NCI-H510A (cell line): ENCODE measurements at regions not wholly inside any gene's neighbourhood (a gene's known extent, or its start where the extent isn't known, plus 50 kb on each side); places are given as distances from the start of the nearest gene placed in this dataset.

Source experiments
- DNase-seq: peaks from one replicate; lab custom pipeline; 2025; lab: John Stamatoyannopoulos, UW

- DNase-seq, result no peak
Measured at GRCh38 chr13:58804832-58805231, 1173.3 kb downstream of the PCDH17 start.

- DNase-seq, result no peak
Measured at GRCh38 chr13:58806401-58806800, 1174.9 kb downstream of the PCDH17 start.

- no peak for DNase-seq
Measured at GRCh38 chr13:58823701-58824100, 1192.2 kb downstream of the PCDH17 start.

- DNase-seq, result no peak
Measured at GRCh38 chr13:58827904-58828303, 1196.4 kb downstream of the PCDH17 start.

GRCh38 chr13:58830841-58831240, 1199.3 kb downstream of the PCDH17 start:
- DNase-seq, result no peak

- DNase-seq, result no peak
Measured at GRCh38 chr13:58838615-58839014, 1207.1 kb downstream of the PCDH17 start.

GRCh38 chr13:58843071-58843470, 1211.5 kb downstream of the PCDH17 start:
- DNase-seq, result no peak

GRCh38 chr13:58843567-58843966, 1212.0 kb downstream of the PCDH17 start:
- no peak for DNase-seq

GRCh38 chr13:58850161-58850560, 1218.6 kb downstream of the PCDH17 start:
- no peak for DNase-seq

GRCh38 chr13:58852076-58852475, 1220.5 kb downstream of the PCDH17 start:
- no peak for DNase-seq

GRCh38 chr13:58855283-58855682, 1223.7 kb downstream of the PCDH17 start:
- DNase-seq, result no peak

- DNase-seq, result no peak
Measured at GRCh38 chr13:58858870-58859371, 1227.4 kb downstream of the PCDH17 start.

- DNase-seq, result no peak
Measured at GRCh38 chr13:58865286-58865685, 1233.7 kb downstream of the PCDH17 start.

GRCh38 chr13:58869566-58869965, 1238.0 kb downstream of the PCDH17 start:
- peak; percentile 19 for DNase-seq

- no peak for DNase-seq
Measured at GRCh38 chr13:58876473-58876872, 1244.9 kb downstream of the PCDH17 start.

GRCh38 chr13:58879114-58879513, 1247.6 kb downstream of the PCDH17 start:
- DNase-seq, result no peak

GRCh38 chr13:58882516-58882915, 1251.0 kb downstream of the PCDH17 start:
- no peak for DNase-seq

- DNase-seq, result no peak
Measured at GRCh38 chr13:58883405-58883804, 1251.9 kb downstream of the PCDH17 start.

GRCh38 chr13:58884353-58885209, 1253.0 kb downstream of the PCDH17 start:
- DNase-seq, result no peak

- DNase-seq, result no peak
Measured at GRCh38 chr13:58889474-58889873, 1257.9 kb downstream of the PCDH17 start.

GRCh38 chr13:58893396-58893795, 1261.9 kb downstream of the PCDH17 start:
- DNase-seq, result no peak

GRCh38 chr13:58906329-58907007, 1257.3 kb downstream of the DIAPH3 start:
- DNase-seq, result no peak

GRCh38 chr13:58907347-58907746, 1256.4 kb downstream of the DIAPH3 start:
- no peak for DNase-seq
